KMS-11 (cell line): ENCODE measurements at regions not wholly inside any gene's neighbourhood (a gene's known extent, or its start where the extent isn't known, plus 50 kb on each side); places are given as distances from the start of the nearest gene placed in this dataset.

Experiments
- H2AFZ ChIP-seq: fragments of 200-600 bp; sonication (generic); 2 replicates; pipeline ENCODE4 v1.6.1; 2016; ENCODE audit warnings: antibody characterized with exemption, mixed run types, low read depth
- H3K27ac ChIP-seq: fragments of 200-600 bp; sonication (generic); 2 replicates; pipeline ENCODE4 v1.6.1; 2016; ENCODE audit warnings: mild to moderate bottlenecking, mixed run types
- H3K27me3 ChIP-seq: fragments of 200-600 bp; sonication (generic); 2 replicates; pipeline ENCODE4 v1.6.1; 2017; ENCODE audit warnings: mild to moderate bottlenecking, low read depth, mixed run types, moderate library complexity; ENCODE audit not compliant: insufficient read depth
- H3K36me3 ChIP-seq: fragments of 200-600 bp; sonication (generic); 2 replicates; pipeline ENCODE4 v1.6.1; 2017; ENCODE audit warnings: mild to moderate bottlenecking, mixed run types; ENCODE audit not compliant: insufficient read depth
- H3K4me1 ChIP-seq: fragments of 200-600 bp; sonication (generic); 2 replicates; pipeline ENCODE4 v1.6.1; 2016; ENCODE audit warnings: mild to moderate bottlenecking, low read depth, mixed run types; ENCODE audit not compliant: poor library complexity, severe bottlenecking
- H3K4me2 ChIP-seq: fragments of 200-600 bp; sonication (generic); 2 replicates; pipeline ENCODE4 v1.7.0; 2016; ENCODE audit warnings: mild to moderate bottlenecking, mixed run types
- H3K4me3 ChIP-seq: fragments of 200-600 bp; sonication (generic); IDR thresholded peaks from 2 replicates; pipeline ENCODE4 v1.6.1; 2017; ENCODE audit warnings: low read depth, low read length, mixed read lengths; ENCODE audit not compliant: insufficient read depth
- H3K79me2 ChIP-seq: fragments of 200-600 bp; sonication (generic); 2 replicates; pipeline ENCODE4 v1.6.1; 2016; ENCODE audit warnings: low read depth, mixed run types; ENCODE audit not compliant: insufficient read depth
- H3K9ac ChIP-seq: fragments of 200-600 bp; sonication (generic); 2 replicates; pipeline ENCODE4 v1.6.1; 2016; ENCODE audit warnings: mild to moderate bottlenecking, mixed run types
- H4K20me1 ChIP-seq: fragments of 200-600 bp; sonication (generic); 2 replicates; pipeline ENCODE4 v1.6.1; 2016; ENCODE audit warnings: mild to moderate bottlenecking, mixed run types; ENCODE audit not compliant: insufficient read depth
- TF ChIP-seq, protein P1 (sequence below): fragments of 200-600 bp; sonication (generic); conservative IDR thresholded peaks from 2 replicates; pipeline ENCODE4 v1.6.1; 2017; ENCODE audit warnings: low read depth, mild to moderate bottlenecking, antibody characterized with exemption, low read length, moderate library complexity, mixed read lengths

DNA sequence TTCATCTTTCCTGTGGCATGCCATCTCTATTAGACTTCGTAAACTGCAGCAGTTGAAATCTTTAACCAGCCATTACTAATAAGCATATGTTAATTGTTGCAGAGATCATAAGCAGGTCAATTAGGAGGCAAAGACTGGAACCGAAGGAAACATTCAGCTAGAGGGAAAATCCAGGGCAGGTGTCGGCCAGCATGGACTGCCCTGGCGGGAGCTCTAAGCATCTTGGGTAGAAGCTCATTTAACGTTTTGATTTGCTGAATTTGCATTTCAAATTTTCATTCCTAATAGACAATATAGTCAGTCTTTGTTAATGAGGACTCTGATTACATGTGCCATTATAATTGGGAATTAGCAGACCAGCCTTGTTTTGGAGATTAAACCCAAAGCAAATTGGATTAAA, 238.6 kb downstream of the POU4F1 start:
- no peak overlapping the region for H3K4me3 ChIP-seq
- H3K4me2 ChIP-seq: no peak overlapping the region
- no peaks in the 10 kb centered on the region for H3K79me2 ChIP-seq
- H3K27ac ChIP-seq: no peak overlapping the region
- H4K20me1 ChIP-seq: no peaks in the 10 kb centered on the region
- H3K27me3 ChIP-seq: no peaks in the 10 kb centered on the region
- H3K9ac ChIP-seq: no peak overlapping the region
- no peak overlapping the region for H2AFZ ChIP-seq
- H3K36me3 ChIP-seq: no peaks in the 10 kb centered on the region
- H3K4me1 ChIP-seq: no peaks in the 10 kb centered on the region
- TF ChIP-seq, protein P1, sequence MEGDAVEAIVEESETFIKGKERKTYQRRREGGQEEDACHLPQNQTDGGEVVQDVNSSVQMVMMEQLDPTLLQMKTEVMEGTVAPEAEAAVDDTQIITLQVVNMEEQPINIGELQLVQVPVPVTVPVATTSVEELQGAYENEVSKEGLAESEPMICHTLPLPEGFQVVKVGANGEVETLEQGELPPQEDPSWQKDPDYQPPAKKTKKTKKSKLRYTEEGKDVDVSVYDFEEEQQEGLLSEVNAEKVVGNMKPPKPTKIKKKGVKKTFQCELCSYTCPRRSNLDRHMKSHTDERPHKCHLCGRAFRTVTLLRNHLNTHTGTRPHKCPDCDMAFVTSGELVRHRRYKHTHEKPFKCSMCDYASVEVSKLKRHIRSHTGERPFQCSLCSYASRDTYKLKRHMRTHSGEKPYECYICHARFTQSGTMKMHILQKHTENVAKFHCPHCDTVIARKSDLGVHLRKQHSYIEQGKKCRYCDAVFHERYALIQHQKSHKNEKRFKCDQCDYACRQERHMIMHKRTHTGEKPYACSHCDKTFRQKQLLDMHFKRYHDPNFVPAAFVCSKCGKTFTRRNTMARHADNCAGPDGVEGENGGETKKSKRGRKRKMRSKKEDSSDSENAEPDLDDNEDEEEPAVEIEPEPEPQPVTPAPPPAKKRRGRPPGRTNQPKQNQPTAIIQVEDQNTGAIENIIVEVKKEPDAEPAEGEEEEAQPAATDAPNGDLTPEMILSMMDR: no peak

DNA sequence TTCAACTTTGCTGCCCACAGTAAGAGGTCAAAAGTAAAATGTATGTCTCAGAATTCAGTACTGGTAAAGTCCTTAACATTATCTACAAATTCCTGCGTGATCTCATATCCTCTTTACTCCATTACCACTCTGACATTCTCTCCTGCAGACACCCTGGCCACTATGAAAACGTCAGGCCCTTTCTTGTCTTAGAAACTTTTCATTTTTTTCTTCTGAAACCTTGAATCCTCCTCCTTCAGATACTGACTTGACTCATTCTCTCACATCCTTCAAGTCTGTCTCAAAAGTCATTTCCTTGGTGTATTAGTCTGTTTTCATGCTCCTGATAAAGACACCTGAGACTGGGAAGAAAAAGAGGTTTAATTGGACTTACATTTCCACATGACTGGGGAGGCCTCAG, 262.3 kb downstream of the POU4F1 start:
- Histone ChIP-seq H3K36me3 (no peaks in the 10 kb centered on the region), H3K4me1 (no peaks in the 10 kb centered on the region), H3K9ac (no peak overlapping the region), H3K4me3 (no peak overlapping the region), H2AFZ (no peak overlapping the region), H3K27me3 (no peaks in the 10 kb centered on the region), H4K20me1 (no peaks in the 10 kb centered on the region), H3K79me2 (no peaks in the 10 kb centered on the region), H3K4me2 (no peak overlapping the region), H3K27ac (no peak overlapping the region)
- TF ChIP-seq, protein P1: no peak

DNA sequence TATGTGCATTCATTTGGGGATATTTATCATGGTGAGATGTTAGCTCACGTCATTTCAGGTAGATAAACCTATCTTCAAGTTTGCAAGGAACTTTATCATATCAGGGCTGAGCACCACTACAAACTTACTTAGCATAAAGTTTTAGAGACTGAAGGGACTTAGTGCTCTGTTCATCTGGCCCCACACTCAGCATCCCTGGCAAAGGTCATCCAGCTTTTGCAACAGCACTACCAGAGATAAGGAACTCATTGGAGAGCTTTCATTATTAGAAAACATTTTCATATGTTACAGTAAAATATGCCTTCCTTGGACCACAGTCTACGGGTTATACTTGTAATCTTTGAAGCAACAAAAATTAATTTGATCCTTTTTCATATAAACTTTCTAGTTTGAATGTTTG, 263.4 kb downstream of the POU4F1 start:
- H3K27me3 ChIP-seq: no peaks in the 10 kb centered on the region
- no peaks in the 10 kb centered on the region for H4K20me1 ChIP-seq
- no peaks in the 10 kb centered on the region for H3K36me3 ChIP-seq
- no peaks in the 10 kb centered on the region for H3K4me1 ChIP-seq
- H3K4me2 ChIP-seq: no peak overlapping the region
- no peak overlapping the region for H3K9ac ChIP-seq
- no peak overlapping the region for H3K27ac ChIP-seq
- no peak overlapping the region for H3K4me3 ChIP-seq
- H3K79me2 ChIP-seq: no peaks in the 10 kb centered on the region
- no peak overlapping the region for H2AFZ ChIP-seq
- TF ChIP-seq, protein P1: no peak

DNA sequence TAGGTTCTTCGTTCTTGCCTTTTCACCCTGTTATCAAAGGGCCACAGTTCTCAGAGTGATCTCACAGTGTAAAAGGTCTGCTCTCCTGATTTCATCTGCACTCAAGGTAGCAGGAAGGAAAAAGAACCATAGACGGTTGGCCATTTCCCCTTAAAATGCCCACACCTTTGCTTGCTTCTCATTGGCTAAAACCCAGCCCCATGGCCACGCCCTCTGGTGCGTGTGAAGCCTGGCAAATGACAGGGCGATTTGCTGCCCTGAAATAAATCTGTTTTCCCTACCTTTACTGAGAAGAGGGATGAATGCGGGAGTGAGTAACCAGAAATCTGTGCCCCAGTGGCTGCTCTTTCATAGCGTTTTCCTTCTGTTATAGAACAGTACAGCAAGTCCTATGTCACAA, 269.3 kb downstream of the POU4F1 start:
- no peaks in the 10 kb centered on the region for H3K4me1 ChIP-seq
- no peak overlapping the region for H3K4me3 ChIP-seq
- no peak overlapping the region for H2AFZ ChIP-seq
- no peaks in the 10 kb centered on the region for H3K79me2 ChIP-seq
- no peaks in the 10 kb centered on the region for H3K27me3 ChIP-seq
- H3K36me3 ChIP-seq: no peaks in the 10 kb centered on the region
- no peak overlapping the region for H3K4me2 ChIP-seq
- TF ChIP-seq, protein P1: no peak
- H3K27ac ChIP-seq: no peak overlapping the region
- H4K20me1 ChIP-seq: no peaks in the 10 kb centered on the region
- no peak overlapping the region for H3K9ac ChIP-seq

DNA sequence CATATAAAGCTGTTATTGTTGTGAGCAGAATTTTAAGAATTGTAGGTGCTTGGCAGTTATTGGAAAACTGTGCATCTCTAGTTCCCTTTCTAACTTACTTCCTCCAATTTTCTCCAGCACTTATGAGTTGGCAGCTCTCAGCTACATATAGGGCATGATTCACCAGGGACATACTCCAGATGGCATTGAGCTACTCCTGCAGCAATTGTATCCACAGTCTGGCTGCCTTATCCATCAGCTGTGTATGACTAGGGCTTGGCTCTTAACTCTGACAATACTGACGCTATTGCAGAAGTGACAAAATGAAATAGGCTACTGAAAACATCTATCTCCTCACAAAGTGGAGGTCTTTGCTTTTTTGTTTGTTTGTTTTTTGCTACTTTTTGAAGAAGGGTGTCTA, 276.7 kb downstream of the POU4F1 start:
- Histone ChIP-seq H4K20me1 (no peaks in the 10 kb centered on the region), H3K4me3 (no peak overlapping the region), H3K36me3 (no peaks in the 10 kb centered on the region), H3K79me2 (no peaks in the 10 kb centered on the region), H2AFZ (no peak overlapping the region), H3K9ac (no peak overlapping the region), H3K27me3 (no peaks in the 10 kb centered on the region), H3K4me2 (no peak overlapping the region), H3K4me1 (no peaks in the 10 kb centered on the region), H3K27ac (no peak overlapping the region)
- TF ChIP-seq, protein P1: no peak
